Fibroblast of upper back skin (primary cell): ENCODE measurements at regions not wholly inside any gene's neighbourhood (a gene's known extent, or its start where the extent isn't known, plus 50 kb on each side); places are given as distances from the start of the nearest gene placed in this dataset.
"Not testable (repeated sequence)": the region's sequence is repeated elsewhere in the genome, so short reads cannot be mapped to it uniquely, and the experiment has no call there.

Experiments
- DNase-seq: peaks from one replicate; pipeline ENCODE4 v3.0.0-alpha.2; 2013

- DNase-seq: not testable (repeated sequence)
Observed at GRCh38 chr2:111432423-111432822, 311.7 kb downstream of the BCL2L11 start.

- DNase-seq: not testable (repeated sequence)
Observed at GRCh38 chr2:111432916-111433499, 312.3 kb downstream of the BCL2L11 start.

- not testable (repeated sequence) for DNase-seq
Observed at GRCh38 chr2:111433892-111434607, 313.3 kb downstream of the BCL2L11 start.

GRCh38 chr2:111434608-111434939, 313.9 kb downstream of the BCL2L11 start:
- not testable (repeated sequence) for DNase-seq

GRCh38 chr2:111435553-111436310, 315.0 kb downstream of the BCL2L11 start:
- DNase-seq: not testable (repeated sequence)

- not testable (repeated sequence) for DNase-seq
Observed at GRCh38 chr2:111436411-111436810, 315.7 kb downstream of the BCL2L11 start.

GRCh38 chr2:111437288-111437990, 316.7 kb downstream of the BCL2L11 start:
- not testable (repeated sequence) for DNase-seq

GRCh38 chr2:111438161-111438560, 317.4 kb downstream of the BCL2L11 start:
- DNase-seq: not testable (repeated sequence)

- not testable (repeated sequence) for DNase-seq
Observed at GRCh38 chr2:111439237-111439636, 318.5 kb downstream of the BCL2L11 start.

GRCh38 chr2:111441614-111442013, 320.9 kb downstream of the BCL2L11 start:
- DNase-seq: not testable (repeated sequence)

GRCh38 chr2:111442767-111443454, 322.2 kb downstream of the BCL2L11 start:
- DNase-seq: not testable (repeated sequence)

GRCh38 chr2:111444516-111444915, 323.8 kb downstream of the BCL2L11 start:
- not testable (repeated sequence) for DNase-seq

GRCh38 chr2:111445191-111445929, 324.6 kb downstream of the BCL2L11 start:
- DNase-seq: not testable (repeated sequence)

- DNase-seq: not testable (repeated sequence)
Observed at GRCh38 chr2:111445941-111446340, 325.2 kb downstream of the BCL2L11 start.

- not testable (repeated sequence) for DNase-seq
Observed at GRCh38 chr2:111447482-111447881, 326.8 kb downstream of the BCL2L11 start.

- not testable (repeated sequence) for DNase-seq
Observed at GRCh38 chr2:111448796-111449195, 328.1 kb downstream of the BCL2L11 start.

GRCh38 chr2:111450526-111450925, 329.8 kb downstream of the BCL2L11 start:
- not testable (repeated sequence) for DNase-seq

GRCh38 chr2:111451692-111452199, 331.0 kb downstream of the BCL2L11 start:
- not testable (repeated sequence) for DNase-seq

- DNase-seq: not testable (repeated sequence)
Observed at GRCh38 chr2:111452208-111452607, 331.5 kb downstream of the BCL2L11 start.

- not testable (repeated sequence) for DNase-seq
Observed at GRCh38 chr2:111453308-111453707, 332.6 kb downstream of the BCL2L11 start.

- not testable (repeated sequence) for DNase-seq
Observed at GRCh38 chr2:111453816-111454215, 333.1 kb downstream of the BCL2L11 start.
